Parathyroid adenoma (tissue), 2 donors: ENCODE measurements at regions not wholly inside any gene's neighbourhood (a gene's known extent, or its start where the extent isn't known, plus 50 kb on each side); places are given as distances from the start of the nearest gene placed in this dataset.

Experiments
- H2AFZ ChIP-seq: fragments of 300-600 bp; sonication (generic); one replicate; pipeline ENCODE4 v1.7.0; 2017; ENCODE audit warnings: antibody characterized with exemption, mild to moderate bottlenecking
- H3K27ac ChIP-seq: fragments of 300-600 bp; sonication (generic); one replicate; pipeline ENCODE4 v1.7.0; 2017
- H3K27me3 ChIP-seq: fragments of 300-600 bp; sonication (generic); one replicate; pipeline ENCODE4 v1.7.0; 2017; ENCODE audit warnings: low read length; ENCODE audit not compliant: control insufficient read depth, insufficient read depth
- H3K36me3 ChIP-seq: fragments of 300-600 bp; sonication (generic); one replicate; pipeline ENCODE4 v1.7.0; 2017; ENCODE audit warnings: low read length; ENCODE audit not compliant: control insufficient read depth, insufficient read depth
- H3K4me1 ChIP-seq: fragments of 300-600 bp; sonication (generic); one replicate; pipeline ENCODE4 v1.7.0; 2017; ENCODE audit warnings: control low read depth
- H3K4me2 ChIP-seq: fragments of 300-600 bp; sonication (generic); one replicate; pipeline ENCODE4 v1.7.0; 2017; ENCODE audit warnings: low read length
- H3K4me3 ChIP-seq: fragments of 300-600 bp; sonication (generic); one replicate; pipeline ENCODE4 v1.7.0; 2017; ENCODE audit warnings: low read depth, low read length
- H3K79me2 ChIP-seq: fragments of 300-600 bp; sonication (generic); one replicate; pipeline ENCODE4 v1.7.0; 2017; ENCODE audit warnings: control low read depth
- H3K9ac ChIP-seq: fragments of 300-600 bp; sonication (generic); one replicate; pipeline ENCODE4 v1.7.0; 2017; ENCODE audit warnings: mild to moderate bottlenecking
- H3K9me3 ChIP-seq: fragments of 300-600 bp; sonication (generic); one replicate; pipeline ENCODE4 v1.7.0; 2017; ENCODE audit warnings: low read length; ENCODE audit not compliant: control insufficient read depth
- TF ChIP-seq, protein P1 (sequence below): fragments of 300-600 bp; sonication (generic); IDR thresholded peaks from one replicate; pipeline ENCODE4 v1.7.0; 2017; ENCODE audit warnings: antibody characterized with exemption, mild to moderate bottlenecking
- donor health status: primary hyperparathyroidism.

DNA sequence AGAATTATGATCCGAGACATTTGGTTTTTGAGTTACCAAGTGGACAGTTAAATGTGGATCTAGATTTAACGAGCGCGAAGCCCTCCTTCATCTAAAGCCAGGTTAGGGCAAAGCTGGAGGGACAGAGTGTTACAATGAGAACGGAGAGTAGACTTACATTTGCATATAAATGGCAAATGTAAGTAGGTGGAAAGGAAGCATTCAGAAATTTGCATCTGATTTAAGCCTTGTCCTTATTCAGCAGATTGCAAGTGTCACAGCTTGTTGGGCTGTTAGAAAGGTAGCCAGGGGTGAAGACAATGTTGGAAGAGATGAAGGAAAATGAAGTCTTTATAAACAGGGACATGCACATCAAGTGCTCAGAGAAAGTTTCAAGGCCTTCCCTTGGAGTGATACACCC, 806.2 kb downstream of the GALC start:
- H3K9ac ChIP-seq, result no peak overlapping the region
- TF ChIP-seq, protein P1, sequence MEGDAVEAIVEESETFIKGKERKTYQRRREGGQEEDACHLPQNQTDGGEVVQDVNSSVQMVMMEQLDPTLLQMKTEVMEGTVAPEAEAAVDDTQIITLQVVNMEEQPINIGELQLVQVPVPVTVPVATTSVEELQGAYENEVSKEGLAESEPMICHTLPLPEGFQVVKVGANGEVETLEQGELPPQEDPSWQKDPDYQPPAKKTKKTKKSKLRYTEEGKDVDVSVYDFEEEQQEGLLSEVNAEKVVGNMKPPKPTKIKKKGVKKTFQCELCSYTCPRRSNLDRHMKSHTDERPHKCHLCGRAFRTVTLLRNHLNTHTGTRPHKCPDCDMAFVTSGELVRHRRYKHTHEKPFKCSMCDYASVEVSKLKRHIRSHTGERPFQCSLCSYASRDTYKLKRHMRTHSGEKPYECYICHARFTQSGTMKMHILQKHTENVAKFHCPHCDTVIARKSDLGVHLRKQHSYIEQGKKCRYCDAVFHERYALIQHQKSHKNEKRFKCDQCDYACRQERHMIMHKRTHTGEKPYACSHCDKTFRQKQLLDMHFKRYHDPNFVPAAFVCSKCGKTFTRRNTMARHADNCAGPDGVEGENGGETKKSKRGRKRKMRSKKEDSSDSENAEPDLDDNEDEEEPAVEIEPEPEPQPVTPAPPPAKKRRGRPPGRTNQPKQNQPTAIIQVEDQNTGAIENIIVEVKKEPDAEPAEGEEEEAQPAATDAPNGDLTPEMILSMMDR, result no peak
- no peaks in the 10 kb centered on the region for H3K4me1 ChIP-seq
- H3K4me2 ChIP-seq, result no peak overlapping the region
- H3K27me3 ChIP-seq, result no peaks in the 10 kb centered on the region
- no peaks in the 10 kb centered on the region for H3K36me3 ChIP-seq
- H3K79me2 ChIP-seq, result no peaks in the 10 kb centered on the region
- H3K9me3 ChIP-seq, result no peaks in the 10 kb centered on the region
- H3K4me3 ChIP-seq, result no peak overlapping the region
- no peak overlapping the region for H3K27ac ChIP-seq
- H2AFZ ChIP-seq, result no peak overlapping the region

DNA sequence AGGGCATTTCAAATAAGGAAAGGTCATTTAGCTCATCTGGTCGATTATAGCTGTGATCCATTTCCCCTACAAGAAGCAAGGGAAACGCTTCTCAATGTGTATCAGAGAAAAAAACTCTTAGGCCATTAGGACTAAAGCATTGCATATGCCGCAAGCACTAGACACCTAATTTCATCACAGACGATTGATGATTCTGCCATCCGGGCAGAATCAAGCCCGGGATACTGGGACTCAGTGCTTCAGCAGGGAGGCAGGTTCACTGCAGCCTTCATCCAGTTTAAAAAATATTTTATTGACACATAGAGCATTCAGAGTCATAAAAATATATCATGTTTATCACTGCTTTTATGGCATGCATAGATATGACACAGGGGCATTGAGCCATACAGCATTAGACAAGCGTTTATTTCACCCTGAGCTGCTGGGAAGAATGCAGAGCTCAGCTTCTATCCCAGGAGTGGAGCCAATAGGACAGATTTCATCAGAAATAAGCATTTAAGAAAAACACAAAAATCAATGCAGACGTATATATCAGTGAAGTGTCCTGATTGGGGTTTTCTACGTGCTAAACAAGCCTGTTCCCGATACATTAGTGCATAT, 806.9 kb downstream of the GALC start:
- H3K4me1 ChIP-seq, result no peaks in the 10 kb centered on the region
- no peak overlapping the region for H3K4me2 ChIP-seq
- H3K79me2 ChIP-seq, result no peaks in the 10 kb centered on the region
- no peaks in the 10 kb centered on the region for H3K9me3 ChIP-seq
- H3K27ac ChIP-seq, result no peak overlapping the region
- TF ChIP-seq, protein P1, result no peak
- no peaks in the 10 kb centered on the region for H3K27me3 ChIP-seq
- H2AFZ ChIP-seq, result no peak overlapping the region
- no peak overlapping the region for H3K9ac ChIP-seq
- H3K36me3 ChIP-seq, result no peaks in the 10 kb centered on the region
- no peak overlapping the region for H3K4me3 ChIP-seq

DNA sequence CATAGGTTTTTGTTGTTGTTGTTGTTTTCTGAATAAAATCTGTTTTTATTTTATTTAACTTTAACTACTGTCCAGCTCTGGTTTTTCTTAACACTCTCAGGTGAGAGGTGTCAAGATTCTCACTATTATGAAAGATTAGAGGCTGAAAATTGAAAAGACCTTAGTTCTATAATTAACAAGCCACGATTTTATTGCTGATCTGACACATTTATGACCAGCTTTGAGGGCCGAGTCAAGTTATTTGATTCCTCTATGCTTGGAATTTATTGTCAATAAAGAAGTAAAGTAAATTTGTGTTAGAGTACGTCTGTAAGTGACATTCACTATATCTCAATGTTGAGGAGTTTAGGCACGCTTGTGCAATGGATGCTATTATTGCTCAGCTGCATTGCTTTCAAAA, 808.8 kb downstream of the GALC start:
- Histone ChIP-seq H2AFZ (no peak overlapping the region), H3K4me1 (no peaks in the 10 kb centered on the region), H3K79me2 (no peaks in the 10 kb centered on the region), H3K27me3 (no peaks in the 10 kb centered on the region), H3K9me3 (no peaks in the 10 kb centered on the region), H3K9ac (no peak overlapping the region), H3K4me3 (no peak overlapping the region), H3K4me2 (no peak overlapping the region), H3K27ac (no peak overlapping the region), H3K36me3 (no peaks in the 10 kb centered on the region)
- TF ChIP-seq, protein P1, result no peak

DNA sequence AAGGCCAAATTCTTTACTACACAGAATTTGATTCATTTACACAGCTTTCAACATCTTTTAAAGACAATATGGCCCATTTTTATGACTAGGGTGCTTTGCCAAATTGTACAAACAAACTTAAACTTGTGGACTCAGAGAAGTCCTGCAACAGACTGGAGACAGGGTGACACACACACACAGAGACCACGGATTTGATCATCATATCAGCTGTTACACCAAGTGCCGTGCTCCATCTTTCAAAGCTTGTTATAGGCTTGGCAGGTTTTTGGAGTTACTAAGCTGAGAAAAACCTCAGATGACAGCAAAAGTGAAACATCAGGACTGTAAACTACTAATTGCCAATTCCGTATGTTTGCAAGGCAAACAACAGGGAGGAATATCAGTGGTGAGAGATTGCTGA, 811.7 kb downstream of the GALC start:
- no peak overlapping the region for H3K4me2 ChIP-seq
- H3K9me3 ChIP-seq, result no peaks in the 10 kb centered on the region
- H3K36me3 ChIP-seq, result no peaks in the 10 kb centered on the region
- no peaks in the 10 kb centered on the region for H3K79me2 ChIP-seq
- no peaks in the 10 kb centered on the region for H3K27me3 ChIP-seq
- no peak overlapping the region for H3K27ac ChIP-seq
- H2AFZ ChIP-seq, result no peak overlapping the region
- H3K9ac ChIP-seq, result no peak overlapping the region
- TF ChIP-seq, protein P1, result no peak
- H3K4me3 ChIP-seq, result no peak overlapping the region
- H3K4me1 ChIP-seq, result no peaks in the 10 kb centered on the region

DNA sequence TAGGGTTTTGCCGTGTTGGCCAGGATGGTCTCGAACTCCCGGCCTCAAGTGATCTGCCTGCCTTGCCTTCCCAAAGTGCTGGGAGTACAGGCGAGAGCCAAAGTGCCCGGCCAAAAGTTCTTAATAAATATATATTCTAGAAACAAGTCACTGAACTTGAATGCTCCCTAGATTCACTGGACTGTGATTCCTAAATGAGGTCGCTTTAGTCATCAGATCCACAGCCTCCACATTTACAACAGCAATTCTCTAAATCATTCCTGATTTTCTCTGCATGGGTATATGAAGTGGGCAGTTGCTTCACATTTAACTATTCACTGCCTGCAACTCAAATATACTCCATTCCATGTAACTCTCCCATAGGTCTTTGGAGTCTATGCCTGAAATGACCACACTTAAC, 813.0 kb downstream of the GALC start:
- Histone ChIP-seq H3K79me2 (no peaks in the 10 kb centered on the region), H3K36me3 (no peaks in the 10 kb centered on the region), H2AFZ (no peak overlapping the region), H3K9ac (no peak overlapping the region), H3K9me3 (no peaks in the 10 kb centered on the region), H3K4me1 (no peaks in the 10 kb centered on the region), H3K4me3 (no peak overlapping the region), H3K4me2 (no peak overlapping the region), H3K27me3 (no peaks in the 10 kb centered on the region), H3K27ac (no peak overlapping the region)
- TF ChIP-seq, protein P1, result no peak
